ENCODE measurements at regions not wholly inside any gene's neighbourhood (a gene's known extent, or its start where the extent isn't known, plus 50 kb on each side); places are given as distances from the start of the nearest gene placed in this dataset.

DNA sequence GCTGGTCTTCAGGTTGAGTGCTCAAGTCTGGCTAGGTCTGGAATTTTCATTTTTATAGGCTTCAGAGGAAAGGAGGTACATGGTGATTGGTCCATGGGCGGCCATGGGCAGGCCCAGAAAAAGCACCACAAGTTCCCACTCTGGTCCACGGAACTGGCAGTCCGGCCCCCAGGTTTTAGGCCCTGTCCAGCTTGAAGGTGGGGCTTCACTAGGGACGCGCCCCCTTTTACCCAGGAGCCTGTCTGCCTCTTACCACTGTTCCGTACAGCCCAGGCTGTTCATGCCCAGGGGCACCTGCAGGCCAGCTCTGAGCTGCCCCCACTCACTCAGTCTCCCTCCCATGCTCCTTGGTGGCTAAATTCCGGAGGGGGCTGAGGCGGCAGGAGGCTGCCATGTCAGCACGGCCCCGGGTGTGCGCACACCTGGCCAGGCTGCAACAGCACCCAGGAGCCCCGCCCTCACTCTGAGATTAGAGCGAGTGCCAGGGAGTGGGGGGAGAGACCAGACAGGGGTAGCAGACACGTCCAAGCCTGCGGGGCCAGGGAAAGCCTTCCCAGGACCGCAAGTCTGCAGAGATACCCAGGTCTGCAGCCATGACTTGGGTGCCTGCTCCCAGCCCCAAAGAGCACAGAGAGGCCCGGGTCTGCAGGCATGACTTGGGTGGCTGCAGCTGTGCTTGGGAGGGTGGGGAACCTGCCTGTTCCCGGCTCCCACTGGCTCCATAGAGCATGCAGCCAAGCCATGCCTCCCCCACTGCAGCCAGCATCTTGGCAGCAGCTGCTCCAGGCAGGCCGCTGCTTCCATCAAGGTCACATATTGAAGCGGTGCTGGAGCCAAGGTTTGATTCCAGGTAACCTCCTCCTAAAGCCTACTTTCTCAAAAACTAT lies 390.2 kb upstream of the SGCD start:
- DNase-seq = no peak

DNA sequence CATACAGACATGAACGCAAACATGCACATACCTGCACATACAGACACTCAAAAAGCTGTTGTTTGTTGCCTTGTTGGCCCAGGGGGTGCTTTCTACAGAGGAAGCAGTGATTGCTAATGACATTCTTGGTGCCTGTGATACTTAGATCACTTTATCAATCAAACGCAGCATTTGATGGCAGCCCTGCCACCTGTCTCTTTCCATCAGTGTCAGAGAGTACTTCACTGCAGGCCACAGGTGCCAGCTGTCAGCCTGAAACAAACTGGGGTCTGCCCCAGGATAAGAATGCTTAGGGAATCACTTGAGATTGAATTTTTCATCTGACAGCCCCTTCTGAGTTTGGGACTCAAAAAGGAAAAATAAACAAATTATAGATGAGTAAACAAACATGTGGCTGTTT lies 388.9 kb upstream of the SGCD start:
- no peak for DNase-seq

DNA sequence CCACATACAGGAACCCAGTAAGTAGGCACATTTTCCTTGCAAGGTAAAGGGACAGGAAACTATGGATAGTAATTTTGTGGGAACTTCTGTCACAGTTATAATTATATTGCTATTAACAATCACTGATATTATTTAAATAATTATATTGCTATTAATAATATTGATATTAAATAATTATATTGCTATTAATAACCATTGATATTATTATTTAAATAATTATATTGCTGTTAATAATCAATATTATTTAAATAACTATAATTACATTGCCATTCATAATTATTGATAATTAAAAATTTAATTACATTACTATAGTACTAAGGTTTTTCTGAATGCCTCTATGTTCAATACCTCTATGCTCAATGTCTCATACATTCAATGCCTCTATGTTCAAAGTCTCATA lies 385.6 kb upstream of the SGCD start:
- no peak for DNase-seq

DNA sequence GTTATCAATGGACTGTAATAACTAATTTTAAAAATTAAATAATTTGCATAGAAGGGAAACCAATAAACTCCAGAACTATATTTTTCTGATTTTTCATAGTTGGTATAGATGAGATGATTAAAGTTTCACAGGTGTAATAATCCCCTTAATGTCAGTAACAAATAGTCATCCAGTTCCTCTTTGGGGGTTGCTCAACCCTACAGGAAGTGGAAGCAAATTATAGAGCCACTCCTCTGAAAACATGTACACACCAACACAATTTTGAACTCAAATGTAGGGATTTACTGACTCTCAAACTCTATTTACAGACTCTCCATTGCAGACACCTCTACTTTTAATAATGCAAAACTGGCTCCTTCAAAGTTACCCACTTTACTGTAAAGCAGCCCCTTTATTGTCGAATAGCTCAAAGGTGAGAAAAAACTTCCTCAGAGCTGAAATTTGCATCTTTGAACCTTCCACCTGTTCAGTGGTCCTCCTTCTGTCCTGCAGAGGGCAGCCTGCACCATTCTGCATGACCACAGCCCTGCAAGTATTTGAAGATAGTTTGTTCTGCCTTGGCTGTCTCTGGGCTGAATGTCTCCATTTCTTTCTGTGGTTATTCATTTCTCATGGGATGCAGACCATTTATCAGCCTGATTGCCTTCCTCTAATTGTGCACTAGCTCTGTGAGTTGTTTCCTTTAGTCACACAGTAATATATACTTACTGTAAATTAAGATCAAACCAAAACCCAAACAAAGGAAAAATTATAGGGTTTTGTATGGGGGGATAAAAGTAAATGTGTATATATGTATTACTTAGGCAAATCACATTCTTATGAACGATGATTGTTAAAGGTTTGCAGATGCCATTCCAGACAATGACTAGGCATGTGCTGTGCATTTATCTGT lies 383.2 kb upstream of the SGCD start:
- DNase-seq = peak; percentile 58

DNA sequence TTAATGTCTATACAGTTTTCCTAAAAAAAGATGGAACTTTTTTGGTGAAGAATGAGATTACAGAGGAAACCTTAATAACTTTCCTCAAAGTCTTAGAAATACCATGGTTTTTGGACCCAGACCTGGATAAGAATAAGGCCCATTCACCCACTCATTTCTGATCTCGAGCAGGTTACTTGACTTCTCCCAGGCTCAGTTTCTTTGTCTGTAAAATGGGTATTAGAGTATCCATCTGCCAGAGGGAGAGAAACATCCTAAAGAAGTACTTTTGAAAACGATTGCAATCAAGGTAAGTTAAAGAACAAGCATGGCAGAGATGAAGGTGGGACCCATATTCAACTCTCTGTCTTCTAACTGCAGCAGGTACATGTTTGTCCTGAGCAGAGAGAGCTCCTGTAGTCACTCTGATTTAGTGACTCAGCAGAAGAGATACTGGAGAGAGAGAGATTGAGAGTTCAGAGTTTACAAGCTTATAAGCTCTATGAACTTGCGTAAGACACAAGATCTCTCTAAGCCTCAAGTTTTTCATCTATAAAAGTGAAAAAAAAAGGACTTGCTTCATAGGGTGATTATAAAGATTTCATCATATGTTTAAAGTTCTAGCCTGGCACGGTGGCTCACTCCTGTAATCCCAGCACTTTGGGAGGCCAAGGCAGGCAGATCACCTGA lies 379.4 kb upstream of the SGCD start:
- DNase-seq = no peak

DNA sequence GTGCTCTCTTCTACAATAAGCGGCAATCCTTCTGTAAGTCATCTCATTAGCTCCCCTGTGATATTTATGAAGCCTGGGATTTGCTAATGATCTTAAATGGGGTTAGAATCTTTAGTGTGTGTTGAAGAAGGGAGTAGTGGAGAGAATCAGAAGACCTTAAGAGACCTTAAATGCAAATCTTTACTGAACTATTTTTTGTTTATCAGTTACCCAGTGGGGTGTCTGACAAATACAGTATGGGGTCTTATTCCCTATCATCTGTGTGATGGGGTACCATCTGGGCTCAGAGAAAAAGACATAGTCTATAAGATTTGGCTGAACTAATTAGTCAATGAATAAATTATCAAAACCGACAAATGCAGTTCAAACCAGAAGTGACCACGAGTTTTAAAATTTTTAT lies 378.4 kb upstream of the SGCD start:
- no peak for DNase-seq

DNA sequence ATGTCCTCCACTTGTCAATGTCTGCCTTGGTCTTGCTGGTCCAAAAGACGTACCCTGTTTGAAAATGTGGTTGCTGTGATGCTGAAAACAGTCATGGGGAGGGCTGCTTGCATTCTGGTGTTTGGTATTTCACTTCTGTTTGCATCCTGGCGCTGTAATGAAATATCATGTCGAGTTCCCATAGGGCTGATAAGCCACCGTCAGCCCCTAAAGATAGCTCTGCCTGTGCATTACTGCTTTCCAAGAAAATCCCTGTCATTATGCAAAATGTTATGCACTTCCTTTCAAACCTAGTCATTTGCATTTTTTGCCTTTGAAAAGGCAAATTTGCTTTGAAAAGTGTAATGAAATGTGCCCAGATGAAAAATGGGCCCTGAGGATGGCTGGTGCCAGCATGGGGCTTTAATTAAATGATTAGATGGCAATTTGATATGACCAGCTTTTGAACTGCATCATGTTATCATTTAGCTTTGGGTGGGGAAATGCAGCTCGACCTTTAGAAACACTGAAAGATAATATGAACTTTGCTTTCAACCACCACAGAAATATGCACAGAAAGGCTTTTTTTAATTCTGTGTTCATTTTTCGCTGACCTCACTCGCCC lies 374.4 kb upstream of the SGCD start:
- DNase-seq = no peak

DNA sequence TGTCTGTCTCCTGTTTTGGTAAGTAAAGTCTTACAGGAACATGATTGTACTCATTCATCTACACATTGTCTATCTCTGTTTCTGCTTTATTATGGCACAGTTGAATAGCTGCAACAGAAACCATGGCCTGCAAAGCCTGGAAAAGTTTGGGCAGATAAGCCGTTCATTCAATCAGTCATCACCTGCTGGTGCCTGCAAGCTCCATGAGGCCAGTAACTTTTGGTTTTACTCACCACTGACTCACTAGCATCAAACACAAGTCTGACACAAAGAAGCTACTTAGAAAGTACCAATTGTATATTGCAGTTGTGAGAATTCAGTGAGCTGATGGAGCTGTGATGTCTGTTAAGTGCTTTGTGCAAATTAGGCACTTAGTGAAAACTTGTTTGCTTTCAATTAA lies 373.6 kb upstream of the SGCD start:
- DNase-seq = no peak

DNA sequence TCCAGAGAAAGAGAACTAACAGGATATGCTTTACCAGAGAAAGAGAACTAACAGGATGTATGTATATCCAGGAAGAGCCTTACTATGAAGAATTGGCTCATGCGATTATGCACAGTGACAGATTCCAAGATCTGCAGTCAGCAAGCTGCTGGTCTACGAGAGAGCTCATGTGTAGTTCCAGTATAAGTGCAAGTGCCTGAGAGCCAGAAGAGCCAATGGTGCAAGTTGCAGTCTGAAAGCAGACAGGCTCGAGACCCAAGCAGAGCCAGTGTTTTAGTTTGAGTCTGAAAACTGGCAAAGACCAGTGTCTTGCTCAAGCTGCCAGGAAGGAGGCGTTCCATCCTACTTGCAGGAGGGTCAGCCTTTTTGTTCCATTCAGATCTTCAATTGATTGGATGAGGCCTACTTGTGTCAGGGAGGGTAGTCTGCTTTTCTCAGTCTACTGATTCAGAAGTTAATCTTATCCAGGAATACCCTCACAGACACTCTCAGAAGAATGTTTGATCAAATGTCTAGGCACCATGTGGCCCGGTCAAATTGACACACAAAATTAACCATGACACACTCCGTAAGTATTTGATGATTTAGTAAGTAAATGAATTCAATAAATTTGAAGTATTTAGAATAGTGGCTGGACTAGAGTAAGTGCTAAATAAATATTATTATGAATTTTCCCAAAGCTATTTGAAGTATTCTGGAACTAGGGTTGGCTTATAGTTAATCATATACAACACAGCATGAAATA lies 372.1 kb upstream of the SGCD start:
- peak; percentile 79 for DNase-seq

DNA sequence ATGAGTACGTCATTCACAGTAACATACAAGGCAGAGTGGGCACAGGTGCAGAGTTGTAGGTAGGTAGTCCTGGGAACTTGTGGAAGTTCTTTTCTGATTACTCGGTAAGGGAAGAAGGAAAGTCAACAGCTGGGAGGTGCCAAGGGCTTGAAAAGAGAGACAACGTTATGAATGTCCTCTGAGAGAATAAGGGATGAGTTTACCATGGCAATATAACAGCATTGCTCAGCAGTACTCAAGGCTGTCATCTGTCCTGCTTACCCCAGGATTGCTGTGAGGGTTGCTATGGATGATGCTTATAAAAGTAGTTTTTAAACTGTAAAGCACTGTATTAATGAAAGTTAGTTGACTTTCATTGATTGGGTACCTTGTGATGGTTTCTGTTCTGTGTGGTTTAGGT lies 369.1 kb upstream of the SGCD start:
- DNase-seq = no peak

DNA sequence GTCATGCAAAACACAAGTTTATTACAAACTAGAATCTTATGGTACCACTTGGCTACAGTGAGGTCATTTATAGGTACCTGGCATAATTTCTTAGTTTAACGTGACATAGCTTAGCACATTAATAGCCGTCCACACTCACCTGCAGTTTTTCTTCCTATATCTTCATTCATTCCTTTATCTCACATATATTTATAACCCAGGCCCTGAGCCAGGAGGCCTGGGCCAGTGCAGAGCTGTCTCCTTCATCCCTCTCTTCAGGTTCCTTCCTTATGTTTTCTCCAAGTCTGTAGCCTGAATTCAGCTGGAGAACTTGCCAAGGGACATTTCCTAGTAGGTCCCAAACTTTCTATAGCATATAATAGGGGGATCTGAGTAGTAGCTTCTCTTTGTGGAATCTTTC lies 367.9 kb upstream of the SGCD start:
- DNase-seq = no peak

DNA sequence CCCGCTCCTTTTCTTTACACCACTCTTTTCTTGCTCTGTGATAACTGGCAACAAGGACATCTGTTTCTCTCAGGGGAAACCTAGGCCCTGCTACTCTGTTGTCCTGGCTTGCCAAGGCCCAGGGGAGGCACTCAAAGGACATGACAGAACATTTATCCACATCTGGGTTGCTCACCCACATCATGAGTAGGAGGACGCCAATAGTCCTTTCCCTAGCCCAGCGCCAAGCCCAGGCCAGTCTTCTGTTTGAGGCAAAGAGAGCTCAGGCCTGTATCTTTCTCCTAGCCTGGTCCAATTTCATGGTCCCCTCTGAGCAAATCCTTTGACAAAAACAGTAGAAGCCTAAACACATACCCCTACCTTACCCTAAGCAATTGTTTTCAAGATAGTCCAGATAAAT lies 366.8 kb upstream of the SGCD start:
- DNase-seq = no peak

DNA sequence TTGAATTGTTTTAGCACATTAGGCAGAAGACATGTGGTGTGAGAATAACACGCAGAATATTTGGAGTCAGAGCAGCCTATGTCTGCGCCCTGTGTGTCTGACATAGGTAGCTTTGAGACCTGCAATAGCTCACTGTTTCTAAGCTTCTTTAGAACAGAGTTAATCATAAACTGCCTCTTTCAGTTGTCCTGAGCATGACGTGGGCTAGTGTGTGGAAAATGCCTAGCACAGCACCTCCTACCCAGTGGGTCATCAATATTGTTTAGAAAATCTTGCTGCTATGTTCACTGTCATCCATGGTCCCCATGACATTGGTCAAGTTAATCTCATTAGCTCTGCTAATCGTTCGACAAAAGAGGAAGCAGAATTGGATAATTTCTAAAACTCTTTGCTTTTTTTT lies 357.4 kb upstream of the SGCD start:
- DNase-seq = no peak

DNA sequence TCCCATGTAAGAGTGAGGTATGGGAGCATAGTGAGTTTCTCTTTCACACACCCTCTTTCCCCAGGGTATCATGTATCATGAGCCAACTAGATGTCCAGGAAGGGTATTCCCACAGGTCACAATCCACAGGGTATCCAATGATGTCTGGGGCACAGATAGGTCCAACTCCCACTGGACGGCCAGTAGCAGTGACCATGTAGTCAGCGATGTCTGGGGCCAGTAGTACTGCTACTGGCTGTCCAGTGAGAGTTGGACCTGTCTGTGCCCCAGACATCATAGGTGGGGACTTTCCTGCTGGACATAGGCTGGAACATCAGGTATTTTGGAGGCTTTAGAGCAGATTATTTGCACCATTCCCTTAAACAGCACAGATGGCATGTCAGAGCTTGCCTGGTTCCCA lies 352.6 kb upstream of the SGCD start:
- no peak for DNase-seq

DNA sequence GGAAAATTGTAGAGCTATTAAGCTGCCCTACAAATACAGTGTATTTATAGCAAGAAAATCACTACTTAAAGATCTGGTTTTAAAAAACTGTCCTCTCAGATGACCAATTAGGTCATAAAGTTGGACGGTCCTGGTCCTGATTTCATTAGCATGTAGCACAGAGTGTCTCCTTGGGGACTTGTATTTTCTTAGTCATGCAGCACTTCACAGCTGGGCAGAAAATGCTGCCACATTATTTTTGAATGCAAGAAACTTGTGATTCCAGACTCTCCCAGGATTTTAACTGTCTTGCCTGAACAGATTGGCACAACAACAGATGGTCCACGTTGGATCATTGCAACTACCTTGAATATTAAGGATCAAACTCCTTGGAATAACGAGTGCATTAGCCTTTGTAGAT lies 348.1 kb upstream of the SGCD start:
- DNase-seq = no peak

DNA sequence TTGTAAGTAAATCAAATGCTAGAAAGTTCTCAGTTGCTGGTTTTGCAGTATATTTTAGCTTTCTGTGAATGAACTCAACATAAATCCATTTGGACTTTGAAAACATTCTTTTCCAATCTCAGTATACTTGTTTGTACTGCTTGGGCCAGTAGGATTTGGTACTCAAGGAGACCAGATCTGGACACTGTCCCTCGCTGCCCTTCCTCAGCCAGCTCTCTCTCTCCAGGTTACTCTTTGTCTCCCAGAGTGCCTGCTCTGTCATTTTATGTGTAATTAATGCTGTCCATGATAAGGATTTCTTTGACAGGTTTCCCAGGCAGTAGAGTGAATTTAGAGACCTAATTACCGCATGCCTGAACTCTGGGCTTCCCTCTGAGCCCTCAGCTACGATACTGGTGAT lies 344.6 kb upstream of the SGCD start:
- no peak for DNase-seq

DNA sequence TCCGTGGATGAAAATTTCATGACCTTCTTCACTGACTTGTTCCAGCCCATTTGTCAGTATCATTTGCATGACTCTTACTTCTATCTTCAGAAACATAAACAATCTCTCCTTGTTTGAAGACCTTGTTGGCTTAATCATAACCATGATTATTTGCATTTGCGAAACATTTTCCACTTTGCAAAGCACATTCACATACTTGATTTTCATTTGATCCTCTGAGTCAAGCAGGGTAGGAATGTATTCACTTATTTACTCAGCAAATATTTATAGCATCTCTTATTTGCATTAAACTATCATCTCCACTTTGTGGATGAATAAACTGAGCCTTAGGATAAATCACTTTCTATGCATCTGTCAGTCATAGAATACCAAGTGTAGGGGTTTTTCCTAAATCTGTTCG lies 343.0 kb upstream of the SGCD start:
- DNase-seq = peak; percentile 53

DNA sequence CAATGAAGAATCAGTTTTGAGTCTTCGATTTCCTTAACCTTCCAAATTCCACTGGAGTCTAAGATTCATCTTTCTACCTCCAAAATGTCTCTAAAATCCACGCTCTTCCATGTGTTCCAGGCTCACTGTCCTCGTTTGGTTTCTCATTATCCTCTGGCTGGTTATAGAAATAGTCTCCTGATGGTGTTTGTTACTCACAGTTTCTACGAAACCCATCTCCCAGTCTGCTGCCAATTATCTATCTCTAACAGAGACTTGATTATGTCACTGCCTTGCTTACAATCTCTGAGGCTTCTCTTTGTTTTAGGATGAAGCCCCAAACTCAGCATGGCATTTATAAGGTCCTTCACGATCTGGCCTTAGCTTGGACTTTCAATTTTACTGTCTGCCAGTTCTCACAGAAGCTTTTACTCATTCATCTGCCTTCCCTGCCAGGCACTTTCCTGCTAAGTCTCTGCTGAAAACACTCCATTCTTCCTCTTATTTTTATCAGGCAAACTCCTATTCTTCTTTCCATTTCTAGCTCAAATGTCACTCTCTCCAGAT lies 339.6 kb upstream of the SGCD start:
- no peak for DNase-seq

DNA sequence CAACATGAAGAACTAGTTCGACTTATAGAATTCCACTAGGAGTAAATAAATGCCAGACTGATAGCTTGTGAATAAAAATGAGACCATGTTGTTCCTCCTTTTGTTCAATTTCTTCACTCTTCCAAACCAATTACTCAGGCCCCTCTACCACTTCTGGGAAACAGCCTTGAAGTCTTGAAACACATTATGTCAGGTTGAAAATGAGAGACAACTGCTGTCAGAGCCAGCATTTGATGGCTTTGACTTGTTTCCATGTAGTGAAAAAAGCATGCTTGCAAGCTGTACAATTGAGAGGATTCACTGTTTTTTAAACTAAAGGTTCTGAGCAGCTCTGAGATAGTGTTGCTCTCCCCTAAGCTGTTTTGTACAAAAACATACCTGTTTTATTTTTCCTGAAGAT lies 337.1 kb upstream of the SGCD start:
- no peak for DNase-seq

DNA sequence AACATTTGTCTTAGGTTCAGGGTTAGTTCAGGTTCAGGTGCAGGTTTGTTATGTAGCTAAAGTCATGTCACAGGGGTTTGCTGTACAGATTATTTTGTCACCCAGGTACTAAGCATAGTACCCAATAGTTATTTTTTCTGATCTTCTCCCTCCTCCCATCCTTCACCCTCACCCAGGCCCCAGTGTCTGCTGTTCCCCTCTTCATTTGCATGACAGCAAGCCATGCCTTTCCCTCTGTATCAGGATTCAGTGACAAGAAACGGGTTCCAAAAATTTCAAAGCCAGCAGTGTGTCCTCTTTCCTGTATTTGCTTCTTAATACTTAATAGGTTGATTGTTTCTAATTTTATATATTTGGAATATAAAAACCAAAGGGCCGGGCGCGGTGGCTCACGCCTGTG lies 330.8 kb upstream of the SGCD start:
- DNase-seq = no peak

DNA sequence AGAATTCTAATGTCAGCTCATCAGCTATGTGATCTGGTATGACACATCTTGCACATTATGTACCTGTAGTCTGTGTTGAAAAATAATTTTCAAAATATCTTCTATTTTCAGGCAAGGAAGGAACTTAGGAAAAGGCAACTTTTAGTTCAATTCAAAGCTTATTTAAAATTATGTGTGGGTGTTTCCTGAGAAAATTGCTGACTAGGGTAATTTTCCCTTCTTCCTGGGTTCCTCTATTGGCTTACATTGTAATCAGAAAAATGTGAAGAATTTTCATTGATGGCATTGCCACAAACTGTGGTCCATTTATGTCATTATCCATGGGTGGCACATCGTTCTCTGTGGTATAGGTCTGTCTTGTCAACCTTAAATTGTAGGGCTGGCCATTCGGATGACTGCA lies 328.7 kb upstream of the SGCD start:
- no peak for DNase-seq

DNA sequence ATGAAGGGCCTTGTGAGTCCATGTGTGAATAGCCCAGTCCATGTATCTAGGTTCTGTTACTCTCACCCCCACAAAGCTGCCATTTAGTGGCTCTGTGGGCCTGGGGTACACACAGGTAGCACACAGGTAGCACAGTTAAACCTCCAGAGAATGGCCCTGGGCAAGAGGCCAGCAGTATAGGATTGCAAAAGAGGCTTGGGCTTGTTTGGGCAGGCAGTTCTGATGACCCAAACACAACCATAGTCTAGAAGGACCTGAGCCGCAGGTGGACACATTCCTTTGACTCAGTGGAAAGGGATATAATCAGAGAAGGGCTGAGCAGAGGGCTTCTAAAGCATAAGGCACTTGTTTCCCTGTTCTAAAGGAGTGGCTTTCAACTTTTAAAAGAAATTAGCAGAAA lies 326.8 kb upstream of the SGCD start:
- no peak for DNase-seq
